ENCODE measurements at regions not wholly inside any gene's neighbourhood (a gene's known extent, or its start where the extent isn't known, plus 50 kb on each side); places are given as distances from the start of the nearest gene placed in this dataset.

GRCh38 chr20:52619671-52620070 lies 352.5 kb upstream of the TSHZ2 start:
- H2AFZ ChIP-seq (ENCODE audit: insufficient read depth, low read depth, low read length, poor library complexity, severe bottlenecking): no peak overlapping the region
- intact Hi-C loops (cut with micrococcal nuclease): no loop called here
- no peak overlapping the region for H3K27ac Mint-ChIP-seq
- no peaks in the 10 kb centered on the region for H3K27me3 ChIP-seq (ENCODE audit: control insufficient read depth in 2 of 2, insufficient read depth in 2 of 2, low read length in 2 of 2)
- no peak overlapping the region for H3K27ac ChIP-seq (ENCODE audit: low read depth in 1 of 2, low read length in 2 of 2)
- H3K36me3 Mint-ChIP-seq: no peaks in the 10 kb centered on the region
- no peak for DNase-seq
- H3K9ac ChIP-seq (ENCODE audit: insufficient read depth, low read length, poor library complexity, severe bottlenecking): no peak overlapping the region
- peaks cover 0 to 10% (median 1%) of the 10 kb centered on the region in 3 donors for H3K27me3 Mint-ChIP-seq (ENCODE audit: low read depth in 3 of 3)
- WGBS (ENCODE audit: insufficient coverage): 83% methylated on average over 3 of the region's 3 CpGs
- H3K79me2 ChIP-seq (ENCODE audit: insufficient read depth, low read length): no peaks in the 10 kb centered on the region
- no peak overlapping the region for H3K4me2 ChIP-seq (replicated peaks; ENCODE audit: extremely low read depth, low read length, poor library complexity, severe bottlenecking)
- H4K20me1 ChIP-seq (ENCODE audit: insufficient read depth, low read length): no peaks in the 10 kb centered on the region
- no peaks in the 10 kb centered on the region for H3K4me1 ChIP-seq (ENCODE audit: control insufficient read depth in 1 of 2, insufficient read depth in 2 of 2, low read length in 2 of 2)
- H3K36me3 ChIP-seq (replicated peaks in 1 of 2; ENCODE audit: control insufficient read depth in 1 of 2, insufficient read depth in 2 of 2, low read length in 2 of 2): no peaks in the 10 kb centered on the region
- H3K4me3 Mint-ChIP-seq: no peak overlapping the region
- H3K4me3 ChIP-seq (replicated peaks in 1 of 3; ENCODE audit: low read depth in 2 of 3, low read length in 3 of 3): no peak overlapping the region
- peaks cover 0 to 3% of the 10 kb centered on the region in 2 donors for H3K9me3 ChIP-seq (replicated peaks in 1 of 2; ENCODE audit: control insufficient read depth in 1 of 2, insufficient read depth in 1 of 2, low read length in 2 of 2)
- peaks cover 2% of the 10 kb centered on the region for H3K4me1 Mint-ChIP-seq
- TF ChIP-seq CTCF (IDR thresholded peaks at IDR 0.05): no peak
- peaks cover 0 to 2% (median 0%) of the 10 kb centered on the region in 7 donors for H3K9me3 Mint-ChIP-seq

GRCh38 chr20:52619101-52619500 lies 353.1 kb upstream of the TSHZ2 start:
- 75% methylated on average over 2 of the region's 5 CpGs for WGBS (ENCODE audit: insufficient coverage)

More at GRCh38 chr20:52619101-52619500, 353.1 kb upstream of the TSHZ2 start:
- Histone ChIP-seq H3K4me2 (replicated peaks; ENCODE audit: extremely low read depth, low read length, poor library complexity, severe bottlenecking) (no peak overlapping the region), H3K9me3 (replicated peaks in 1 of 2; ENCODE audit: control insufficient read depth in 1 of 2, insufficient read depth in 1 of 2, low read length in 2 of 2) (peaks cover 0 to 3% of the 10 kb centered on the region in 2 donors), H3K79me2 (ENCODE audit: insufficient read depth, low read length) (no peaks in the 10 kb centered on the region), H3K4me3 (replicated peaks in 1 of 3; ENCODE audit: low read depth in 2 of 3, low read length in 3 of 3) (no peak overlapping the region), H3K36me3 (replicated peaks in 1 of 2; ENCODE audit: control insufficient read depth in 1 of 2, insufficient read depth in 2 of 2, low read length in 2 of 2) (no peaks in the 10 kb centered on the region), H3K4me1 (ENCODE audit: control insufficient read depth in 1 of 2, insufficient read depth in 2 of 2, low read length in 2 of 2) (no peaks in the 10 kb centered on the region), H3K27me3 (ENCODE audit: control insufficient read depth in 2 of 2, insufficient read depth in 2 of 2, low read length in 2 of 2) (no peaks in the 10 kb centered on the region), H2AFZ (ENCODE audit: insufficient read depth, low read depth, low read length, poor library complexity, severe bottlenecking) (no peak overlapping the region), H3K9ac (ENCODE audit: insufficient read depth, low read length, poor library complexity, severe bottlenecking) (no peak overlapping the region), H4K20me1 (ENCODE audit: insufficient read depth, low read length) (no peaks in the 10 kb centered on the region), H3K27ac (ENCODE audit: low read depth in 1 of 2, low read length in 2 of 2) (no peak overlapping the region)
- H3K27me3 Mint-ChIP-seq (ENCODE audit: low read depth in 3 of 3): peaks cover 0 to 10% (median 1%) of the 10 kb centered on the region in 3 donors
- H3K36me3 Mint-ChIP-seq: no peaks in the 10 kb centered on the region
- no peak overlapping the region for H3K27ac Mint-ChIP-seq
- TF ChIP-seq CTCF (IDR thresholded peaks at IDR 0.05): no peak
- H3K4me3 Mint-ChIP-seq: no peak overlapping the region
- no peak for DNase-seq
- intact Hi-C loops (cut with micrococcal nuclease): no loop called here
- H3K4me1 Mint-ChIP-seq: peaks cover 2% of the 10 kb centered on the region
- H3K9me3 Mint-ChIP-seq: peaks cover 0 to 2% (median 0%) of the 10 kb centered on the region in 7 donors

Measured in CD14-positive monocyte (primary cell).